Activated CD8-positive, alpha-beta memory T cell treated with anti-CD3 and anti-CD28 coated beads, Interleukin-2, amount 50 U/mL, for 1 hour (primary cell): ENCODE measurements at regions not wholly inside any gene's neighbourhood (a gene's known extent, or its start where the extent isn't known, plus 50 kb on each side); places are given as distances from the start of the nearest gene placed in this dataset.
"Not testable (repeated sequence)": the region's sequence is repeated elsewhere in the genome, so short reads cannot be mapped to it uniquely, and the experiment has no call there.

Experiments used
- DNase-seq: peaks from one replicate; pipeline ENCODE4 v3.0.0-alpha.2; 2020; ENCODE audit errors: extremely low read depth

- no peak for DNase-seq
These were observed 199.5 kb downstream of the TBC1D2B start for GRCh38 chr15:77877869-77878577.

GRCh38 chr15:77876107-77876820 lies 201.2 kb downstream of the TBC1D2B start:
- DNase-seq: not testable (repeated sequence)

- DNase-seq: not testable (repeated sequence)
These were observed 202.3 kb downstream of the TBC1D2B start for GRCh38 chr15:77875066-77875721.

- no peak for DNase-seq
These were observed 203.4 kb downstream of the TBC1D2B start for GRCh38 chr15:77874063-77874462.

- not testable (repeated sequence) for DNase-seq
These were observed 204.7 kb downstream of the TBC1D2B start for GRCh38 chr15:77872521-77873425.

- no peak for DNase-seq
These were observed 205.6 kb downstream of the TBC1D2B start for GRCh38 chr15:77871852-77872371.

GRCh38 chr15:77870195-77871065 lies 207.1 kb downstream of the TBC1D2B start:
- no peak for DNase-seq

- DNase-seq: no peak
These were observed 208.3 kb downstream of the TBC1D2B start for GRCh38 chr15:77869021-77869895.

GRCh38 chr15:77868048-77868629 lies 209.4 kb downstream of the TBC1D2B start:
- DNase-seq: not testable (repeated sequence)

- DNase-seq: no peak
These were observed 210.1 kb downstream of the TBC1D2B start for GRCh38 chr15:77867266-77868047.

- no peak for DNase-seq
These were observed 210.8 kb downstream of the TBC1D2B start for GRCh38 chr15:77866596-77867125.

GRCh38 chr15:77866186-77866585 lies 211.3 kb downstream of the TBC1D2B start:
- no peak for DNase-seq

- no peak for DNase-seq
These were observed 211.8 kb downstream of the TBC1D2B start for GRCh38 chr15:77865701-77866100.

GRCh38 chr15:77865106-77865610 lies 212.4 kb downstream of the TBC1D2B start:
- DNase-seq: no peak

GRCh38 chr15:77864211-77865105 lies 213.1 kb downstream of the TBC1D2B start:
- DNase-seq: no peak

GRCh38 chr15:77863491-77864105 lies 213.9 kb downstream of the TBC1D2B start:
- DNase-seq: no peak
